ENCODE measurements at regions not wholly inside any gene's neighbourhood (a gene's known extent, or its start where the extent isn't known, plus 50 kb on each side); places are given as distances from the start of the nearest gene placed in this dataset.

DNA sequence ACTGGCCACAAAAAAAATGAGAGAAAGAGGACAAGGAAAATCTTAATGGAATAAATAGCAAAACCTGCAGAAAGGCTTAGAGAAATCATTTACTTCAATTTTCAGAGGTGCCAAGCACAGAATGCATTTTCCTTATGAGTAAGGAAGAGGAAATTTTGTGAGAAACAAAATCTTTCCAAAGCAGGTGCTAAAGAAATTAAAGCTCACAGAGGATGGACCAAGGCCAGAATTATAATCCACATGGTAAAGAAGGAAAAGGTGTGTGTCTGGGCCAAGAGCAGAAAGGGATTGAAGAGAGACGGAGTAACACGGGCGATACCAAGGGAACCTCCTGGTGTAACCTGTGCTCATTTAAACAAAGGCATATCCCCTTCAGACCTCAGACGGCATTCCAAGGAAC, 340.0 kb upstream of the NFIA start:
- TF ChIP-seq CTCF (IDR thresholded peaks at IDR 0.05; ENCODE audit: low read depth, low read length, poor library complexity, severe bottlenecking), result no peak
- TF ChIP-seq EZH2phosphoT487 (IDR thresholded peaks at IDR 0.05; ENCODE audit: borderline replicate concordance, low read length), result no peak

All from DOHH2 (cell line).